BLaER1 (cell line): ENCODE measurements at regions not wholly inside any gene's neighbourhood (a gene's known extent, or its start where the extent isn't known, plus 50 kb on each side); places are given as distances from the start of the nearest gene placed in this dataset.

Experiments used
- H3K27ac ChIP-seq: shearing (Covaris generic); formaldehyde crosslinking; 2 replicates; pipeline ENCODE4 v1.8.1; 2022
- H3K27me3 ChIP-seq: shearing (Covaris generic); formaldehyde crosslinking; 2 replicates; pipeline ENCODE4 v1.8.1; 2022
- H3K36me3 ChIP-seq: shearing (Covaris generic); formaldehyde crosslinking; 2 replicates; pipeline ENCODE4 v1.8.1; 2022
- H3K4me1 ChIP-seq: shearing (Covaris generic); formaldehyde crosslinking; 2 replicates; pipeline ENCODE4 v1.8.1; 2022
- H3K4me2 ChIP-seq: shearing (Covaris generic); formaldehyde crosslinking; 2 replicates; pipeline ENCODE4 v1.8.1; 2022
- H3K4me3 ChIP-seq: shearing (Covaris generic); formaldehyde crosslinking; 2 replicates; pipeline ENCODE4 v1.8.1; 2022
- H3K9ac ChIP-seq: shearing (Covaris generic); formaldehyde crosslinking; 2 replicates; pipeline ENCODE4 v1.8.1; 2022
- H3K9me3 ChIP-seq: shearing (Covaris generic); formaldehyde crosslinking; 2 replicates; pipeline ENCODE4 v1.8.1; 2022
- H4K20me1 ChIP-seq: shearing (Covaris generic); formaldehyde crosslinking; 2 replicates; pipeline ENCODE4 v1.8.1; 2022
- Cebpa-rat ChIP-seq: shearing (Covaris generic); IDR thresholded peaks from 2 replicates; pipeline ENCODE4 v1.8.1; 2022

DNA sequence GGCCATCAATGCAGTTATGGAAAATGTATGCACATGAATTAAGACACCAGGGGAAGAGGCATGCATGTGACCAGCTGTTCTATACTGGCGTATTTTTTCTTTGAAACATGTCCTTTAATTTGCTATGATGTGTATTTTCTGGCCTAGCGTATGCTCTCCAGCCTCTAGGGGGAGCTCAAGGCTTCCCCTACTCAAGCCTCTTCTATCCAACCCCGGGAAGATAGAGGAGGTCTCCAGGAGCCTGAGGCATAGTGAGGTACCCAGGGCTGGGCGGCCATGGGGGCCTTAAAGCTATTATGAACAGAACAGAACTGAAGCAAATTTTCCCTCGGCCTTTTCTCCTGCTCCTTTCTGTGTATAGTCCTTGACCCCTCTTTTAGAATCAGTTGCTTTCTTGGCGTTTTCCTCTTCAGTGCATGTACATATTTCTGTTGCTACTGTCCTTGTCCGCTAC is 528.9 kb downstream of the MAFB start:
- Histone ChIP-seq H4K20me1 (no peaks in the 10 kb centered on the region), H3K4me3 (no peak overlapping the region), H3K4me2 (no peak overlapping the region), H3K9me3 (no peaks in the 10 kb centered on the region), H3K36me3 (no peaks in the 10 kb centered on the region), H3K9ac (no peak overlapping the region), H3K27me3 (no peaks in the 10 kb centered on the region), H3K4me1 (no peaks in the 10 kb centered on the region), H3K27ac (no peak overlapping the region)
- no peak for TF ChIP-seq Cebpa-rat

GRCh38 chr20:40159276-40159675 is 529.8 kb downstream of the MAFB start:
- Histone ChIP-seq H3K9me3 (no peaks in the 10 kb centered on the region), H3K36me3 (no peaks in the 10 kb centered on the region), H3K4me1 (no peaks in the 10 kb centered on the region), H3K27ac (no peak overlapping the region), H4K20me1 (no peaks in the 10 kb centered on the region), H3K9ac (no peak overlapping the region), H3K4me2 (no peak overlapping the region), H3K4me3 (no peak overlapping the region), H3K27me3 (no peaks in the 10 kb centered on the region)
- TF ChIP-seq Cebpa-rat, result no peak

DNA sequence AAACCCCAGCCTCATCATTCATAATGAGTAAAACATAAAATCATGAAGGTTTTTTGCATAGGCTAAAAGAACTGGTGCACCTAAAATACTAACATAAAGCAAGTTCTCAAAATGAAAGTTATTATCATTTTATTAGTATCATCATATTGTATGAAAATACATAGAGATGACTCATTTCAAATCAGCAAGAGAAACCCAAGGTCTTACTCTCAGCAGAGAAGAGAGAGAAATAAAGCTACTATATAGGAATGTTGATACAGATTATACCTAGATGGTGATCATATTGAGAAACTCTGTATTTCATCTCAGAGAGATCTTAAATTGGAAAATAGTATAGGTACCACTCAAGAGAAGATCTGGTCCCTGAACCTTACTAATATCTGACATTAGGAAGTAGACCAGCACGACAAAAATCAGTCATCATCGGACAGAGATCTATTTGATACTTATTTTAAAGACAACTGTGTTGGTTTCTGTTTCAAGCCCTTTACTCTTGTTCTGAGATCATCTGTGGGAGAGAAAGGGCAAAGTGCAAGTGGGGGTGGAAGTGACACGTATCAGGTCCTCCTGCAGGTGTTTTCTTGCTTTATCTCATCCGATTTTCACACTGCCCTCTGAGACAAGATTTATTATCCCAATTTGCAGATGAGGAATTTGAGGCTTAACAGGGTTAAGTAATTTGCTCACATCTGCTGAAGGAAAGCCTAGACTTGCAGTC is 532.3 kb downstream of the MAFB start:
- Histone ChIP-seq H3K4me3 (no peak overlapping the region), H3K9me3 (no peaks in the 10 kb centered on the region), H3K27me3 (no peaks in the 10 kb centered on the region), H4K20me1 (no peaks in the 10 kb centered on the region), H3K9ac (no peak overlapping the region), H3K4me1 (no peaks in the 10 kb centered on the region), H3K36me3 (no peaks in the 10 kb centered on the region), H3K27ac (no peak overlapping the region), H3K4me2 (no peak overlapping the region)
- TF ChIP-seq Cebpa-rat, result no peak

GRCh38 chr20:40154514-40154913 is 534.5 kb downstream of the MAFB start:
- Histone ChIP-seq H3K4me3 (no peak overlapping the region), H3K4me2 (no peak overlapping the region), H3K4me1 (no peaks in the 10 kb centered on the region), H3K27me3 (no peaks in the 10 kb centered on the region), H3K27ac (no peak overlapping the region), H3K9me3 (no peaks in the 10 kb centered on the region), H3K36me3 (no peaks in the 10 kb centered on the region), H3K9ac (no peak overlapping the region), H4K20me1 (no peaks in the 10 kb centered on the region)
- TF ChIP-seq Cebpa-rat, result no peak

- Histone ChIP-seq H3K36me3 (no peaks in the 10 kb centered on the region), H3K9me3 (peaks cover 6% of the 10 kb centered on the region; the same call in 1 of the 2 replicates), H3K4me1 (no peaks in the 10 kb centered on the region), H3K27ac (no peak overlapping the region), H3K9ac (no peak overlapping the region), H3K27me3 (no peaks in the 10 kb centered on the region), H3K4me3 (no peak overlapping the region), H3K4me2 (no peak overlapping the region), H4K20me1 (no peaks in the 10 kb centered on the region)
- no peak for TF ChIP-seq Cebpa-rat
Observed at GRCh38 chr20:40148886-40149285, 540.1 kb downstream of the MAFB start.

DNA sequence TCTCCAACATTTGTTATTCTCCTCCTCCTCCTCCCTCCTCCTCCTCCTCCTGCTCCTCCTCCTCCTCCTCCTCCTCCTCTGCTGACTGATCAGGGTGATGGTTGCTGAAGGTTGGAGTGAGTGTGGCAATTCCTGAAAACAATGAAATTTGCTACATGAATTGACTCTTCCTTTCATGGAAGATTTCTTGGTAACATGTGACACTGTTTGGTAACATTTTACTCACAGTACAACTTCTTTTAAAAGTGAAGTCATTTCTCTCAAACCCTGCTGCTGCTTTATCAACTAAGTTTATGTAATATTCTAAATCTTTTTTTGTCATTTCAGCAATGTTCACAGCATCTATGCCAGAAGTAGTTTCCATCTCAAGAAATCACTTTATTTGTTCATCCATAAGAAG is 543.0 kb downstream of the MAFB start:
- Histone ChIP-seq H3K27ac (no peak overlapping the region), H3K9me3 (peaks cover 6% of the 10 kb centered on the region; the same call in 1 of the 2 replicates), H3K4me3 (no peak overlapping the region), H3K36me3 (no peaks in the 10 kb centered on the region), H3K4me1 (no peaks in the 10 kb centered on the region), H3K9ac (no peak overlapping the region), H4K20me1 (no peaks in the 10 kb centered on the region), H3K27me3 (no peaks in the 10 kb centered on the region), H3K4me2 (no peak overlapping the region)
- no peak for TF ChIP-seq Cebpa-rat

- Histone ChIP-seq H3K27ac (no peak overlapping the region), H3K9ac (no peak overlapping the region), H3K4me2 (no peak overlapping the region), H3K27me3 (no peaks in the 10 kb centered on the region), H4K20me1 (no peaks in the 10 kb centered on the region), H3K36me3 (no peaks in the 10 kb centered on the region), H3K4me3 (no peak overlapping the region), H3K4me1 (no peaks in the 10 kb centered on the region), H3K9me3 (peaks cover 6% of the 10 kb centered on the region; the same call in 1 of the 2 replicates)
- no peak for TF ChIP-seq Cebpa-rat
Observed at GRCh38 chr20:40144581-40144980, 544.5 kb downstream of the MAFB start.

DNA sequence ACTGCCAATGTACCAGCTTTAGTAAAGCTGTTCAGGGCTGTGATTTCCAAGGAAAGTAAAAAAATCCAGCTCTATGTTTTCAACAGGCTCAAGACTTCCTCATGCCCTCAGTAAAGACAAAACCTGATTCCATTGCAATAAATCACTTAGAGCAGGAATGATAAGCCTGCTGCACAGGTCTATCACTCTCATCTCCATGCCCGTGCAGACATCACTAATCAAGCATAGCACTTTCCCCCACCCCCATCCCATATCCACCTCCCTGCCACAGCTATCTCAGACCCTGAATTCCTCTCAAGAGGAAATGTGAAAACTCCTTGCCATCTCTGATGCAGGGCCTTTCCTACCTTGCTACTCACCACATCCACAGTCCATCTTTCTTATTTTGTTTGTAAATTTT is 554.9 kb downstream of the MAFB start:
- no peak for TF ChIP-seq Cebpa-rat
- Histone ChIP-seq H3K9me3 (peaks cover 5% of the 10 kb centered on the region; the same call in 1 of the 2 replicates), H3K27ac (no peak overlapping the region), H3K4me2 (no peak overlapping the region), H3K27me3 (no peaks in the 10 kb centered on the region), H4K20me1 (no peaks in the 10 kb centered on the region), H3K9ac (no peak overlapping the region), H3K4me1 (no peaks in the 10 kb centered on the region), H3K36me3 (no peaks in the 10 kb centered on the region), H3K4me3 (no peak overlapping the region)

GRCh38 chr20:40120827-40121226 is 568.2 kb downstream of the MAFB start:
- Histone ChIP-seq H3K9me3 (no peaks in the 10 kb centered on the region), H3K36me3 (no peaks in the 10 kb centered on the region), H3K4me1 (no peaks in the 10 kb centered on the region), H3K4me2 (no peak overlapping the region), H4K20me1 (no peaks in the 10 kb centered on the region), H3K27me3 (no peaks in the 10 kb centered on the region), H3K9ac (no peak overlapping the region), H3K4me3 (no peak overlapping the region), H3K27ac (no peak overlapping the region)
- no peak for TF ChIP-seq Cebpa-rat

DNA sequence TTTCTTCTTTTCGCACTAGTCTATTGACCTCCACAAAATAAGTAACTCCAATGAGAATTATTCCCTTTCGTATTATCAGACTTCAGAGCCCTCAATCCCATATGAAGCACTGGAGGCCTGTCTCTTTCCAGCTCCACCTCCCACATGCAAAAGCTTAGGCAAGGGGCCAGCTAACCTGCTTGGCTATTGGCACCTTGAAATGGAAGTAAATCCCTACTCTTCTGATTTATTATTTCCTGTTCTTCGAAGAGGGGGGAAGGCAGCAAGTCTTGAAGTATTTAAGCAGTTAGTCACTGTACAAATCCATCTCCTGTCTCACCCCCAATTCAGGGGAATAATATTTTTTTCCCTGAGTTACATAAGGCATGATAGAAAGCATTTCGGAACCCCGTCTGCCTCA is 577.8 kb downstream of the MAFB start:
- no peak overlapping the region for H3K27ac ChIP-seq
- no peak overlapping the region for H3K4me3 ChIP-seq
- no peaks in the 10 kb centered on the region for H3K9me3 ChIP-seq
- no peaks in the 10 kb centered on the region for H4K20me1 ChIP-seq
- H3K4me1 ChIP-seq, result no peaks in the 10 kb centered on the region
- H3K27me3 ChIP-seq, result no peaks in the 10 kb centered on the region
- no peak overlapping the region for H3K4me2 ChIP-seq
- H3K36me3 ChIP-seq, result no peaks in the 10 kb centered on the region
- no peak for TF ChIP-seq Cebpa-rat
- no peak overlapping the region for H3K9ac ChIP-seq
